AG09309 (cell line): ENCODE measurements at regions not wholly inside any gene's neighbourhood (a gene's known extent, or its start where the extent isn't known, plus 50 kb on each side); places are given as distances from the start of the nearest gene placed in this dataset.

Source experiments
- DNase-seq: peaks from one replicate; pipeline ENCODE4 v3.0.0-alpha.2; 2010; ENCODE audit warnings: low read depth
- H3K4me3 ChIP-seq: 2 replicates; pipeline ENCODE4 v1.5.1; 2011; ENCODE audit warnings: mild to moderate bottlenecking, low read depth, low read length, moderate library complexity; ENCODE audit not compliant: control insufficient read depth
- TF ChIP-seq, protein P1 (sequence below): IDR thresholded peaks from 2 replicates; pipeline ENCODE4 v1.5.1; 2011; ENCODE audit warnings: mild to moderate bottlenecking, low read depth, low read length, inconsistent platforms; ENCODE audit not compliant: insufficient read depth, control insufficient read depth; ENCODE audit errors: missing control alignments

DNA sequence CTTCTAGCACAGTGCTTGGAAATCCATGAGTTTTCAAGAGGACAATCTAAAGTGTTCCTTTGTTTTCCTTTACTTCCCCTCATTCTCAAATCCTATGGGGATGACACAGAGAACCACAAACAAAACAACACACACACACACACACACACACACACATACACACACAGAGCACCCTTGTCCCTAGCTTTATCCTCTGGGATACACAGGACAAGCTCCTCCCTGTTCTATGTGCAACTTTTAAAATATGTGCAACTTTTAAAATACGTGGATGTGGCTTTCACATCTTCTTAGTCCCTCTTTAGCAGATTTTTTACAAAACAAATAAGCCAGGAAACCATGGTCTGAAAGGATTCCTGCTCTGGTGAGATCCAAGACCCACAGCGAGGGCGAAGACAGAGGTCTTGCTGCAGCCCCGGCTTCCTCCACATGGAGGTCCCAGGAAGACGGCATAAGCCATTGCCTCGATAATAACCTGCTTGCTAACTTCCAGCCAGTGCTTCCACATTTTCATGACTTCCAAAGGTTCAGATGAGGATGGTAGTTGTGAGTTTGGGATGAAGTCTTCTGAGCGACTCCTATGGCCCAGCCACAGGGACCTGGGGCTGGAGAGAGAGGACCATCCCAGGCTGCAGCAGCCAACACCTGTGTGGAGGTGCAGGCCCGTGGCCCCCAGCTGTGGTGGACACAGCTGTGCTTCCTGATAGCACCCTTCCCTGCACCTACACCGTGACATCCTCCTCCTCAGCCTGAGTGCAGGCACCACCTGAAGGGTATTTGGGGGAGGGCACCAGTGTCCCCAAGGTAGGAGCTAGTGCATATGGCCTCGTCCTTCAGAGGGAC, 62.8 kb upstream of the CD93 start:
- no peak overlapping the region for H3K4me3 ChIP-seq
- no peak for DNase-seq
- TF ChIP-seq, protein P1, sequence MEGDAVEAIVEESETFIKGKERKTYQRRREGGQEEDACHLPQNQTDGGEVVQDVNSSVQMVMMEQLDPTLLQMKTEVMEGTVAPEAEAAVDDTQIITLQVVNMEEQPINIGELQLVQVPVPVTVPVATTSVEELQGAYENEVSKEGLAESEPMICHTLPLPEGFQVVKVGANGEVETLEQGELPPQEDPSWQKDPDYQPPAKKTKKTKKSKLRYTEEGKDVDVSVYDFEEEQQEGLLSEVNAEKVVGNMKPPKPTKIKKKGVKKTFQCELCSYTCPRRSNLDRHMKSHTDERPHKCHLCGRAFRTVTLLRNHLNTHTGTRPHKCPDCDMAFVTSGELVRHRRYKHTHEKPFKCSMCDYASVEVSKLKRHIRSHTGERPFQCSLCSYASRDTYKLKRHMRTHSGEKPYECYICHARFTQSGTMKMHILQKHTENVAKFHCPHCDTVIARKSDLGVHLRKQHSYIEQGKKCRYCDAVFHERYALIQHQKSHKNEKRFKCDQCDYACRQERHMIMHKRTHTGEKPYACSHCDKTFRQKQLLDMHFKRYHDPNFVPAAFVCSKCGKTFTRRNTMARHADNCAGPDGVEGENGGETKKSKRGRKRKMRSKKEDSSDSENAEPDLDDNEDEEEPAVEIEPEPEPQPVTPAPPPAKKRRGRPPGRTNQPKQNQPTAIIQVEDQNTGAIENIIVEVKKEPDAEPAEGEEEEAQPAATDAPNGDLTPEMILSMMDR = no peak

DNA sequence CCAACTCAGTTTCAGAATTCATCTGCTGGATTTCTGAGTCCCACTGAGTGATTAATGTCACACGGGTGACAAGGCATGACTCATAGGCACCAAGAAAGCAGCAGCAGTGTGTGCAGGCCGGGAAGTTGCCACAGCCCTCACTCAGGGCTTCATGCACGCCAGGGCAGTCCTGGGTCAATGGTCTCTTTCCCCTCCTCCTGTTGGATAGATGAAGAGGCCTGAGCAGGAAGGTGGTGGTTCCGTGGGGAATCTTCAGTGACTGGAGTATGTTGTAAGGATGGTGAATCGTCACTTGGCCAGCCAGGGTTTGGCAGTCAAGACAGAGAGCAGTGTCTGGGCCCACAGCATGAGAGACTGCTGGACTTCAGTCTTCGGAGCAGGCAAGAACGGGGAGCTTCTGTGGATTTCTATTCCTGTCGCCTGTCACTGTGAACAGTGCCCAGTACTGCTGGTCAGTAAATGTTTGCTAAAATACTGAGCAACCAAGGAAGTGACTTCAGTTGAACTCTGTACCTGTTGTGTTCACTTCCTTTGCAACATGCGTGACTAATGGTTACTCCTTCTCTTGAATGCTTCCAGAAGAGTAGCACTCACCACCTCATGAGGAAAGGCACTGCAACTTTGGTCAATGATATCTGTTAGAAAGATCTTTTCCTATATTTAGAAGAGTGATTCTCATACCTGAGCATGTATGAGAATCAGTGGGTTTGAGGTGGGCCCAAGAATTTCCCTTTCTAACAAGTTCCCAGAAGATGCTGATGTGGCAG, 62.0 kb upstream of the CD93 start:
- peak; percentile 54 for DNase-seq
- TF ChIP-seq, protein P1 = no peak
- no peak overlapping the region for H3K4me3 ChIP-seq

DNA sequence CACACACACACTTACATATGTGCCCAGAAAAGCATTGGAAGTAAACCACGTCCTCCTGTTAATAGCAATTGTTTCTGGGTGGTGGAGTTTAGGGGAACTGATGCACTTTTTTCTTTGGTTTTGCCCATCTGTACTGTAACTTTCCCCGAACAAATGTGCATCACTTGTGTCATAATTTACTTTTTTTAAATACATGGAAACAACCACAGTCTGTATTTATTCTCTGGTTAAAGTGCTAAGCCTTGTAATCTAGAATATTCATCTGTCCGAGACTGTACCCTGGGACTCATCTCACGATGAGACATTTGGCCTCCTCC, 61.5 kb upstream of the CD93 start:
- TF ChIP-seq, protein P1 = no peak

DNA sequence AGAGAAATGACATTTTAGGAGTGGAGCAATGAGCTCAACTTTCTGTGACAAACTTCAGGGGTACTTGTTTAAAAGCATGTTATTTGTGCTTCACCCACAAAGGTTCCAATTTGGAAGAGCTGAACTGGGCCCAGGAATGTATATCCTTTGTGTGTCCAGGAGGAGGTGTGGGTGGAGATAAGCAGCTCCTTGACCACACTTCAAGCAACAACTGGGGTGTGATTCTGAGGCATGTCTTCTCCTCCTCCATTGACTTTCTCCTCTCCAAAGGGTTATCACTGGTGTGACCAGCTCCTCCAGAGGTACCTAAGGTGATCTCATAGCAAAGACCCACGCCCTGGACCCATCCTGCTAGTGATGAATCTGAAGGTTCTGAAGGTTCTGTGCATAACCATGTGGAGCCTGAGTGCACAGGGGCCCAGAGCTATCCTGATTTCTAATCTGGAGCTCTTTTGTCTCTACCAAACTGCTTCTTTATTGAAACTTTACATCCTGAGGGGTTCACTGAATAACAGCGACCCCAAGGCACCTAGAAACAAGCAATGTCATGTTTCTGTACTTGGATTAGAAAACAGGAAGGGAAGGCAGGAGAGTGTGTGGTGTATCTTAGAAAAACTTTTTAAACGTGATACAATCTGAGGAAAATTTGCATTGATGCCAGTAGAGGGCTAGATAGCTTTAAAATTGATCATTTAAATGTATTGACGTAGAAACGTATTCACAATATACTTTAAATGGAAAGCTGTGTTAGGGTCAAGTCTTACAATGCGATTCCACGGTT, 60.9 kb upstream of the CD93 start:
- H3K4me3 ChIP-seq = no peak overlapping the region
- TF ChIP-seq, protein P1 = no peak
- no peak for DNase-seq

More for the DNA sequence above, 61.5 kb upstream of the CD93 start:
- no peak for DNase-seq
- no peak overlapping the region for H3K4me3 ChIP-seq

- TF ChIP-seq, protein P1 = no peak
- no peak overlapping the region for H3K4me3 ChIP-seq
- no peak for DNase-seq
Measured at GRCh38 chr20:23146181-23146580, 60.1 kb upstream of the CD93 start.

DNA sequence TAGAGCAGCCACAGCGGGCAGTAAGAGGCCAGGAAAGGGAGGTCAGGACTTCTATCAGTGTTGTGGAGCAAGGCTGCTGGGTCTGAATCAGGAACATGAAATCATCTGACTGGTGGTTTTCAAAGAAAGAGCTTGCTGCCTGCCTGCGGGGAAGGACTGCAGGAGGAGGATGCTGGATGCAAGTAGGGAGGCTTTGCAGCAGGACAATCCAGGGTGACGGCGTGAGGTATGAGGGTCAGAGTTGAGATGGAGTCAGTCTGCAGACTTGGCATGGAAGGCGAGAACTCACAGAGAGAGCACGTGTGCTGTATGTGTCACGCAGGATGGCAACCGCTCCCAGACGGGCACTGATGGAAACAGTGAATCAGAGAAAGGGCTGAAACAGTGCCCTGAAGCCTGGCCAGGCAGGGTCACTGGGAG, 59.2 kb upstream of the CD93 start:
- peak; percentile 71 for DNase-seq
- no peak overlapping the region for H3K4me3 ChIP-seq
- TF ChIP-seq, protein P1 = no peak
